ENCODE measurements at regions not wholly inside any gene's neighbourhood (a gene's known extent, or its start where the extent isn't known, plus 50 kb on each side); places are given as distances from the start of the nearest gene placed in this dataset.

- no peak for TF ChIP-seq POLR2A (IDR thresholded peaks at IDR 0.05)
- TF ChIP-seq CTCF (IDR thresholded peaks at IDR 0.05): no peak
Measured at GRCh38 chr9:30970186-30970585, 1414.3 kb upstream of the ACO1 start.

Measured in right lobe of liver (tissue), 4 donors.